ENCODE measurements at regions not wholly inside any gene's neighbourhood (a gene's known extent, or its start where the extent isn't known, plus 50 kb on each side); places are given as distances from the start of the nearest gene placed in this dataset.

DNA sequence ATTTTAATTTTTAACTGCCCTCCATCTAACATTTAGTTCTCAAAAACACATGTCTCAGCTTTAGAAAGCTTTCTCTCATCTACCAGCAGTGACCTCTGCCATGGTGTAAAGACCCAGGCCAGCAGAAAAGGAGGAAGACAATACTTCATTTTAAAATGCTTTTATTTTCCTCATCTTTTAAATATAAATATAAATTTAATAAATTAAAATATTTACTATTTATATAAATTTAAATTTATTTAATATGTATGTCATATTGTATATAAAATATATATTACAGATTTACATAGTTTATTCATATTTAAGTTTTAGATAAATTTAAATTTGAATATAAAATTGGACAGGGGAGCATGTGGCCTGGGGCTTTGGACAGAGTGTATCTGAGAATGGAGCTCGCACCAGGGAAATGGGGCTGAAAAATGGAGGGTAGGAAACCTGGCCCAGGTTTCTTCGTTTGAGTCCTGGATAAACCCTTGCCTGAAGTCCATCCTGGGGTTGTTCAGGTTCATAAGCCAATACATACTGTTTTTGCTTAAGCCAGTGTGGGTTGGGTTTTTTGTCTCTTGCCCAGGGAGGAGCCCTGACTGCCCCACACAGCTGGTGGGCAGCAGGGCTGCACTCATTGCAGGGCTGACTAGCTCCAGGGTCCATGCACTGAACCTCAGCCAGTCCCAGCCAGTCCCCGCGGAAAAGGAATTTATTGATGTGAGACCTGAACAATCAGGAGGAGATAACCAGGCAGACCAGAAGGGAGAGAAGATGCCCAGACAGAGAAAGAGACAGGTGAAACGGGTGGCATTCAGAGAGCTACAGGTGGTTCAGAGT lies 77.3 kb upstream of the LAPTM4A start:
- Mint-ChIP-seq H3K4me3 (ENCODE audit: unreplicated experiment) (no peak overlapping the region), H3K4me1 (ENCODE audit: low read depth, unreplicated experiment) (peaks cover 3% of the 10 kb centered on the region), H3K27ac (ENCODE audit: unreplicated experiment) (no peak overlapping the region), H3K36me3 (ENCODE audit: unreplicated experiment) (no peaks in the 10 kb centered on the region), H3K27me3 (ENCODE audit: unreplicated experiment) (peaks cover 2% of the 10 kb centered on the region), H3K9me3 (ENCODE audit: unreplicated experiment) (peaks cover 2% of the 10 kb centered on the region)
- DNase-seq, result no peak
- TF ChIP-seq, protein P1, sequence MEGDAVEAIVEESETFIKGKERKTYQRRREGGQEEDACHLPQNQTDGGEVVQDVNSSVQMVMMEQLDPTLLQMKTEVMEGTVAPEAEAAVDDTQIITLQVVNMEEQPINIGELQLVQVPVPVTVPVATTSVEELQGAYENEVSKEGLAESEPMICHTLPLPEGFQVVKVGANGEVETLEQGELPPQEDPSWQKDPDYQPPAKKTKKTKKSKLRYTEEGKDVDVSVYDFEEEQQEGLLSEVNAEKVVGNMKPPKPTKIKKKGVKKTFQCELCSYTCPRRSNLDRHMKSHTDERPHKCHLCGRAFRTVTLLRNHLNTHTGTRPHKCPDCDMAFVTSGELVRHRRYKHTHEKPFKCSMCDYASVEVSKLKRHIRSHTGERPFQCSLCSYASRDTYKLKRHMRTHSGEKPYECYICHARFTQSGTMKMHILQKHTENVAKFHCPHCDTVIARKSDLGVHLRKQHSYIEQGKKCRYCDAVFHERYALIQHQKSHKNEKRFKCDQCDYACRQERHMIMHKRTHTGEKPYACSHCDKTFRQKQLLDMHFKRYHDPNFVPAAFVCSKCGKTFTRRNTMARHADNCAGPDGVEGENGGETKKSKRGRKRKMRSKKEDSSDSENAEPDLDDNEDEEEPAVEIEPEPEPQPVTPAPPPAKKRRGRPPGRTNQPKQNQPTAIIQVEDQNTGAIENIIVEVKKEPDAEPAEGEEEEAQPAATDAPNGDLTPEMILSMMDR (IDR thresholded peaks at IDR 0.05; ENCODE audit: partially characterized antibody, unreplicated experiment), result no peak

DNA sequence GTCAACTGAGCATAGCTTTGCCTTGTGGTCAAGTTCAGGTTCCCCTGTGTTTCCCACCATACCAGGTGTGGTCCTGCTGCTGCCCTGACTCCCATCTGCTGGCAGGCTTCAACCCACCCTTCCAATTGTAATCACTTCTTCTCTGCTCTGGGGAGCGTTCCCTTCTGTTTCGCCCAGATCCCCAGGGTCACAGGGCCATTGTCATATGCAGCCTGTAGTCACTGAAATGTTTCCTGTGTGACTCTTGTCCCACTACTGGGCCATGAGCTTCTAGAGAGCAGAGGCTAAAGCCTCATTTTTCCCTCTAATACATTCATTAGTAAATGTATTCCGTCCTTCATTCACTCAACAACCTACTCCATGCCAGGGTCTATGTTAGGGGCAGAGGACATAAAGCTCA lies 75.0 kb upstream of the LAPTM4A start:
- no peak for DNase-seq
- H3K27ac Mint-ChIP-seq (ENCODE audit: unreplicated experiment), result no peak overlapping the region
- no peaks in the 10 kb centered on the region for H3K36me3 Mint-ChIP-seq (ENCODE audit: unreplicated experiment)
- TF ChIP-seq, protein P1 (IDR thresholded peaks at IDR 0.05; ENCODE audit: partially characterized antibody, unreplicated experiment), result no peak
- peaks cover 3% of the 10 kb centered on the region for H3K4me1 Mint-ChIP-seq (ENCODE audit: low read depth, unreplicated experiment)
- H3K9me3 Mint-ChIP-seq (ENCODE audit: unreplicated experiment), result peaks cover 2% of the 10 kb centered on the region
- H3K4me3 Mint-ChIP-seq (ENCODE audit: unreplicated experiment), result no peak overlapping the region
- peaks cover 3% of the 10 kb centered on the region for H3K27me3 Mint-ChIP-seq (ENCODE audit: unreplicated experiment)

GRCh38 chr2:20126040-20126439 lies 74.6 kb upstream of the LAPTM4A start:
- no peak overlapping the region for H3K27ac Mint-ChIP-seq (ENCODE audit: unreplicated experiment)
- H3K9me3 Mint-ChIP-seq (ENCODE audit: unreplicated experiment), result peaks cover 2% of the 10 kb centered on the region
- peaks cover 3% of the 10 kb centered on the region for H3K27me3 Mint-ChIP-seq (ENCODE audit: unreplicated experiment)
- no peaks in the 10 kb centered on the region for H3K36me3 Mint-ChIP-seq (ENCODE audit: unreplicated experiment)
- H3K4me3 Mint-ChIP-seq (ENCODE audit: unreplicated experiment), result no peak overlapping the region
- H3K4me1 Mint-ChIP-seq (ENCODE audit: low read depth, unreplicated experiment), result peaks cover 3% of the 10 kb centered on the region
- no peak for DNase-seq
- TF ChIP-seq, protein P1 (IDR thresholded peaks at IDR 0.05; ENCODE audit: partially characterized antibody, unreplicated experiment), result no peak

DNA sequence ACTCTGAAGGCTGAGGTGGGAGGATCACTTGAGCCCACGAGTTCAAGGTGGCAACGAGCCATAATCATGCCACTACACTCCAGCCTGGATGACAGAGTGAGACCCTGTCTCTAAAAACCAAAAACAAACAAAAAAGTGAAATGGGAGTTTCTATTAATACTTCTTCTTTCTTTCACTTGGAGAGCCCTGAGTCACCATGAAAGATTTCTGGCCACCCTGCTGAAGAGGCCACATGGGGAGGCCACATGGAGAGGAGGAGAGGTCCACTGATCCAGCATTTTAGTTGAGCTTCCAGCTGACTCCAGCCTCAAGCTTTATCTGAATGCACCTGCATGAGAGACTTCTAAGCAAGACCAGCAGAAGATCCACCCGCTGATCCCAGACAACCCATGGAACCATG lies 74.2 kb upstream of the LAPTM4A start:
- DNase-seq, result no peak
- H3K27ac Mint-ChIP-seq (ENCODE audit: unreplicated experiment), result no peak overlapping the region
- H3K36me3 Mint-ChIP-seq (ENCODE audit: unreplicated experiment), result no peaks in the 10 kb centered on the region
- TF ChIP-seq, protein P1 (IDR thresholded peaks at IDR 0.05; ENCODE audit: partially characterized antibody, unreplicated experiment), result no peak
- peaks cover 3% of the 10 kb centered on the region for H3K4me1 Mint-ChIP-seq (ENCODE audit: low read depth, unreplicated experiment)
- H3K4me3 Mint-ChIP-seq (ENCODE audit: unreplicated experiment), result no peak overlapping the region
- peaks cover 5% of the 10 kb centered on the region for H3K27me3 Mint-ChIP-seq (ENCODE audit: unreplicated experiment)
- peaks cover 2% of the 10 kb centered on the region for H3K9me3 Mint-ChIP-seq (ENCODE audit: unreplicated experiment)

DNA sequence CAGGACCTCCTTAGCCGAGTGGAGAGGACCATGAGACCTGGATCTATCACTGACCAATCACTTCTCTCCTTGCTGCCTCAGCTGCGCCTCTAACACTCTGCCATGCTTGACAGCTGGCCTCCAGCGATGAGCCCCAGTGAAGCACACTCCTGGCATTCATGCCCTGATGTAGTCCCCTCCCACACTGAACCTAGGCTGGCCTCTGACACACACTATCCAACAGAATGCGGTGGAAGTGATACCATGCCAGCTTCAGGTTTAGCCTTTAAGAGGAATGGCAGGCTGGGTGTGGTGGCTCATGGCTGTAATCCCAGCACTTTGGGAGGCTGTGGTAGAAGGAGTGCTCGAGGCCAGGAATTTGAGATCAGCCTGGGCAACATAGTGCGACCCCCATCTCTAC lies 73.7 kb upstream of the LAPTM4A start:
- peaks cover 2% of the 10 kb centered on the region for H3K9me3 Mint-ChIP-seq (ENCODE audit: unreplicated experiment)
- no peak overlapping the region for H3K4me3 Mint-ChIP-seq (ENCODE audit: unreplicated experiment)
- TF ChIP-seq, protein P1 (IDR thresholded peaks at IDR 0.05; ENCODE audit: partially characterized antibody, unreplicated experiment), result no peak
- DNase-seq, result no peak
- H3K4me1 Mint-ChIP-seq (ENCODE audit: low read depth, unreplicated experiment), result peaks cover 3% of the 10 kb centered on the region
- H3K36me3 Mint-ChIP-seq (ENCODE audit: unreplicated experiment), result no peaks in the 10 kb centered on the region
- H3K27ac Mint-ChIP-seq (ENCODE audit: unreplicated experiment), result no peak overlapping the region
- H3K27me3 Mint-ChIP-seq (ENCODE audit: unreplicated experiment), result peaks cover 5% of the 10 kb centered on the region

Data from glutamatergic neuron (in vitro differentiated cells).